Neural progenitor cell (in vitro differentiated cells): ENCODE measurements at regions not wholly inside any gene's neighbourhood (a gene's known extent, or its start where the extent isn't known, plus 50 kb on each side); places are given as distances from the start of the nearest gene placed in this dataset.

Experiments used
- EZH2 ChIP-seq: fragments of 200-600 bp; sonication (generic); IDR thresholded peaks from 2 replicates; pipeline ENCODE4 v1.6.1; 2017; ENCODE audit warnings: antibody characterized with exemption, mild to moderate bottlenecking, moderate library complexity
- TF ChIP-seq, protein P1 (sequence below): fragments of 200-600 bp; sonication (generic); IDR thresholded peaks from 2 replicates; pipeline ENCODE4 v1.5.1; 2017; ENCODE audit warnings: antibody characterized with exemption, mild to moderate bottlenecking

DNA sequence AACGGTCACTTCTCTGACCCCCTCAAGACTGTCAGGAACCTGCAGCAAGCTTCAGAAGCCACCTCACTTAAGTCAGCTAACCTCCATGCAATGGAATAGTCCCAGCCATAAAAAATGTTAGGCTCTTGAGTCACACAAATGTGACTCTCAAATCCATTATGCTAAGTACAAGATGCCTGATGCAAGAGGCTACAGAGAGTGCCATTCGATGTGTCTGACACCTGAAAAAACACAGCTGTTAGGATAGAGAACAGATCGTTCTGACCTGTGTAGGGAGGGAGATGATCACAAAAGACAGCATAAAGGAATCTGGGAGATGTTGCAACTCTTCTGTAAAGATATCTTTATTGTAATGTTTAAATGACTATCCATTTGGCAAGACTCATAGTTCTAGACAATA is 712.4 kb downstream of the TBC1D22A start:
- TF ChIP-seq, protein P1, sequence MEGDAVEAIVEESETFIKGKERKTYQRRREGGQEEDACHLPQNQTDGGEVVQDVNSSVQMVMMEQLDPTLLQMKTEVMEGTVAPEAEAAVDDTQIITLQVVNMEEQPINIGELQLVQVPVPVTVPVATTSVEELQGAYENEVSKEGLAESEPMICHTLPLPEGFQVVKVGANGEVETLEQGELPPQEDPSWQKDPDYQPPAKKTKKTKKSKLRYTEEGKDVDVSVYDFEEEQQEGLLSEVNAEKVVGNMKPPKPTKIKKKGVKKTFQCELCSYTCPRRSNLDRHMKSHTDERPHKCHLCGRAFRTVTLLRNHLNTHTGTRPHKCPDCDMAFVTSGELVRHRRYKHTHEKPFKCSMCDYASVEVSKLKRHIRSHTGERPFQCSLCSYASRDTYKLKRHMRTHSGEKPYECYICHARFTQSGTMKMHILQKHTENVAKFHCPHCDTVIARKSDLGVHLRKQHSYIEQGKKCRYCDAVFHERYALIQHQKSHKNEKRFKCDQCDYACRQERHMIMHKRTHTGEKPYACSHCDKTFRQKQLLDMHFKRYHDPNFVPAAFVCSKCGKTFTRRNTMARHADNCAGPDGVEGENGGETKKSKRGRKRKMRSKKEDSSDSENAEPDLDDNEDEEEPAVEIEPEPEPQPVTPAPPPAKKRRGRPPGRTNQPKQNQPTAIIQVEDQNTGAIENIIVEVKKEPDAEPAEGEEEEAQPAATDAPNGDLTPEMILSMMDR = no peak
- TF ChIP-seq EZH2 = no peak
